Adrenal gland (tissue), 5 donors: ENCODE measurements at regions not wholly inside any gene's neighbourhood (a gene's known extent, or its start where the extent isn't known, plus 50 kb on each side); places are given as distances from the start of the nearest gene placed in this dataset.

Experiments used
- POLR2A ChIP-seq, 2 donors: fragments of 450-650 bp; IDR thresholded peaks; one replicate each; pipeline ENCODE4 v1.6.1; 2017; ENCODE audit warnings: antibody characterized with exemption in 2 of 2, mild to moderate bottlenecking in 2 of 2, moderate library complexity in 1 of 2
- TF ChIP-seq, protein P1 (sequence below), 6 experiments: fragments of 450-650 bp in 4 of 6; fragments of 200-600 bp in 2 of 6; sonication (generic) in 1 of 6; IDR thresholded peaks; 1 replicate in 5 of 6; 2 replicates in 1 of 6; pipeline versions ENCODE4 v1.5.1 to v1.8.0; 2016 to 2021; ENCODE audit warnings: antibody characterized with exemption in 6 of 6, mild to moderate bottlenecking in 2 of 6, moderate library complexity in 1 of 6
- donor health status: DM: no; HTN: no; CAD: no.

DNA sequence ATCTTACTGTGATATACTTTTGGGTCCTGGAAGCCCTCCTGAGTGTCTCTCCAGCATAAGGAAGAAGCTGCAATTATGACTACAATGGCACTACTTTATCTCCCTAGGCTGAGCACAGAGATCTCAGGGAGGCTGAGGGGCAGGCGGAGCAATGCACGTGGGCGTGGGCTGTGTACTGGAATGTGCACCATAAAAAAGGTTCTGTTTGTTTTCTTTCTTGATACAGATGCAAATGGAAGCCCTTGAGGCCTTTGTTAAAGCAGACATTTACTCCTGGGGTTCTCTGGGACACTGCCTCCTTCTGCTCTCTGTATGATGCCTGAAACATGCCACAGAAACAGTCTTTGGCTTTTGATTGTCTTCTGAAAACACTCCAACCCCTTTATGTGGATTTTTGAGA is 79.1 kb upstream of the DLX2 start:
- TF ChIP-seq POLR2A (IDR thresholded peaks at IDR 0.05): no peak
- TF ChIP-seq, protein P1, sequence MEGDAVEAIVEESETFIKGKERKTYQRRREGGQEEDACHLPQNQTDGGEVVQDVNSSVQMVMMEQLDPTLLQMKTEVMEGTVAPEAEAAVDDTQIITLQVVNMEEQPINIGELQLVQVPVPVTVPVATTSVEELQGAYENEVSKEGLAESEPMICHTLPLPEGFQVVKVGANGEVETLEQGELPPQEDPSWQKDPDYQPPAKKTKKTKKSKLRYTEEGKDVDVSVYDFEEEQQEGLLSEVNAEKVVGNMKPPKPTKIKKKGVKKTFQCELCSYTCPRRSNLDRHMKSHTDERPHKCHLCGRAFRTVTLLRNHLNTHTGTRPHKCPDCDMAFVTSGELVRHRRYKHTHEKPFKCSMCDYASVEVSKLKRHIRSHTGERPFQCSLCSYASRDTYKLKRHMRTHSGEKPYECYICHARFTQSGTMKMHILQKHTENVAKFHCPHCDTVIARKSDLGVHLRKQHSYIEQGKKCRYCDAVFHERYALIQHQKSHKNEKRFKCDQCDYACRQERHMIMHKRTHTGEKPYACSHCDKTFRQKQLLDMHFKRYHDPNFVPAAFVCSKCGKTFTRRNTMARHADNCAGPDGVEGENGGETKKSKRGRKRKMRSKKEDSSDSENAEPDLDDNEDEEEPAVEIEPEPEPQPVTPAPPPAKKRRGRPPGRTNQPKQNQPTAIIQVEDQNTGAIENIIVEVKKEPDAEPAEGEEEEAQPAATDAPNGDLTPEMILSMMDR (IDR thresholded peaks at IDR 0.05): no peak
